HepG2 (cell line): ENCODE measurements at regions not wholly inside any gene's neighbourhood (a gene's known extent, or its start where the extent isn't known, plus 50 kb on each side); places are given as distances from the start of the nearest gene placed in this dataset.

Source experiments
- ATAC-seq: fragments of 200-7000 bp; cut with Tn5 transposase; 3 replicates; pipeline ENCODE4 v1.9.1; 2020; ENCODE audit warnings: mild to moderate bottlenecking, moderate library complexity
- BruUV-seq: library from RNA; stranded (reverse); fragments of 400-500 nt; replicated peaks from 2 replicates; lab custom pipeline; 2021; lab: Mats Ljungman, UMichigan
- CTCF ChIA-PET: fragments of 300-600 bp; formaldehyde crosslinking; extraction: SDS; loops from one replicate; lab custom pipeline; 2021; ENCODE audit warnings: low total read pairs, inconsistent platforms, low intra/inter-chr PET ratio; lab: Yijun Ruan, JAX
- POLR2A ChIA-PET: fragments of 350-600 bp; sonication (Branson Sonifier 250); formaldehyde crosslinking; loops from one replicate; lab custom pipeline; 2020; ENCODE audit warnings: antibody characterized with exemption, inconsistent platforms; lab: Yijun Ruan, JAX
- DNase-seq: peaks from one replicate; pipeline ENCODE4 v3.0.0-alpha.2; 2015; ENCODE audit warnings: low spot score
- FAIRE-seq: peaks from 3 replicates; lab custom pipeline; 2011; peaks lifted over from hg19 to GRCh38; lab: Jason Lieb, UNC
- H2AFZ ChIP-seq: one replicate; pipeline ENCODE4 v1.6.1; 2011; ENCODE audit warnings: low read length, inconsistent platforms
- H3K27ac ChIP-seq: fragments of 300-600 bp; 3 replicates; pipeline ENCODE4 v1.8.0; 2011; ENCODE audit warnings: mixed run types, mild to moderate bottlenecking, mixed read lengths, low read length, inconsistent platforms; ENCODE audit not compliant: insufficient read depth; ENCODE audit errors: extremely low read length
- H3K27me3 ChIP-seq, 2 experiments: fragments of 200-600 bp in 1 of 2; 2 replicates in 1 of 2; 3 replicates in 1 of 2; pipeline versions ENCODE4 v1.6.0 to v1.8.0; 2011; ENCODE audit warnings: low read length in 2 of 2, mild to moderate bottlenecking in 2 of 2, moderate library complexity in 2 of 2, inconsistent platforms in 1 of 2; ENCODE audit not compliant: insufficient read depth in 2 of 2, control insufficient read depth in 1 of 2
- H3K36me3 ChIP-seq, 2 experiments: fragments of 200-600 bp in 1 of 2; replicated peaks in 1 of 2; 2 replicates in 1 of 2; 3 replicates in 1 of 2; pipeline versions ENCODE4 v1.5.1 to v1.8.0; 2011; ENCODE audit warnings: low read length in 2 of 2, inconsistent platforms in 1 of 2; ENCODE audit not compliant: insufficient read depth in 2 of 2, control insufficient read depth in 1 of 2
- H3K4me1 ChIP-seq: 2 replicates; pipeline ENCODE4 v1.5.1; 2012; ENCODE audit warnings: low read length, inconsistent platforms; ENCODE audit not compliant: insufficient read depth
- H3K4me2 ChIP-seq: 2 replicates; pipeline ENCODE4 v1.6.0; 2011; ENCODE audit warnings: low read depth, low read length, inconsistent platforms
- H3K4me3 ChIP-seq, 3 experiments: fragments of 200-600 bp in 1 of 3; sonication (generic), shearing (Covaris generic) in 1 of 3; replicated peaks in 1 of 3; 2 replicates each; pipeline ENCODE4 v1.5.1; 2011 to 2016; ENCODE audit warnings: low read length in 3 of 3, inconsistent platforms in 2 of 3, low read depth in 2 of 3, mild to moderate bottlenecking in 2 of 3, control low read depth in 1 of 3, mixed read lengths in 1 of 3; ENCODE audit not compliant: insufficient read depth in 1 of 3
- H3K79me2 ChIP-seq: one replicate; pipeline ENCODE4 v1.6.1; 2011; ENCODE audit warnings: low read length, inconsistent platforms; ENCODE audit not compliant: insufficient read depth
- H3K9ac ChIP-seq: 2 replicates; pipeline ENCODE4 v1.6.0; 2011; ENCODE audit warnings: mild to moderate bottlenecking, low read depth, low read length, inconsistent platforms; ENCODE audit not compliant: insufficient read depth
- H3K9me3 ChIP-seq: 2 replicates; pipeline ENCODE4 v1.5.1; 2012; ENCODE audit warnings: mild to moderate bottlenecking, low read length
- H4K20me1 ChIP-seq: 2 replicates; pipeline ENCODE4 v1.6.0; 2011; ENCODE audit warnings: inconsistent platforms, mild to moderate bottlenecking, low read length, moderate library complexity; ENCODE audit not compliant: insufficient read depth
- EED ChIP-seq: sonication (generic); formaldehyde crosslinking; IDR thresholded peaks from 2 replicates; pipeline ENCODE4 v1.5.0; 2020; ENCODE audit warnings: mild to moderate bottlenecking, missing genetic modification reagents
- HIC2 ChIP-seq: sonication (generic); formaldehyde crosslinking; IDR thresholded peaks from 2 replicates; pipeline ENCODE4 v1.9.0; 2022; ENCODE audit warnings: low read depth, missing genetic modification reagents
- HOMEZ ChIP-seq: IDR thresholded peaks from 2 replicates; pipeline ENCODE4 v1.6.1; 2016; ENCODE audit warnings: low read depth
- SAFB2 ChIP-seq: sonication (generic); formaldehyde crosslinking; IDR thresholded peaks from 2 replicates; pipeline ENCODE4 v1.5.1; 2020; ENCODE audit warnings: missing genetic modification reagents, low read depth, mild to moderate bottlenecking, borderline replicate concordance
- SP2 ChIP-seq: sonication (generic); formaldehyde crosslinking; IDR thresholded peaks from 2 replicates; pipeline ENCODE4 v1.5.1; 2020; ENCODE audit warnings: mild to moderate bottlenecking, missing genetic modification reagents
- TARDBP ChIP-seq: sonication (generic); formaldehyde crosslinking; IDR thresholded peaks from 2 replicates; pipeline ENCODE4 v1.8.0; 2022; ENCODE audit warnings: mild to moderate bottlenecking, missing genetic modification reagents
- ZNF318 ChIP-seq: sonication (generic); formaldehyde crosslinking; IDR thresholded peaks from 2 replicates; pipeline ENCODE4 v1.4.0; 2020; ENCODE audit warnings: mild to moderate bottlenecking, missing genetic modification reagents
- ZNF720 ChIP-seq: sonication (generic); formaldehyde crosslinking; IDR thresholded peaks from 2 replicates; pipeline ENCODE4 v1.4.0; 2020; ENCODE audit warnings: missing genetic modification reagents
- WGBS: methylation state at CpG from one replicate; pipeline ENCODE4 v1.1.6; 2017; ENCODE audit warnings: low lambda C conversion rate; 5-methylcytosine and 5-hydroxymethylcytosine counted together
- in situ Hi-C: cut with HindIII; loops from 2 replicates; pipeline ENCODE4 v1.10.0; 2017; ENCODE audit warnings: low pct_unique_long_range_greater_than_20kb; ENCODE audit not compliant: extremely low pct_ligation_motif_present
- intact Hi-C: fragments of 100-400 bp; cut with micrococcal nuclease; formaldehyde crosslinking; loops from one replicate; pipeline ENCODE4 v1.10.0; 2022; ENCODE audit not compliant: unreplicated experiment

- H3K4me1 ChIP-seq: no peaks in the 10 kb centered on the region
- no peak overlapping the region for H3K27ac ChIP-seq
- no peak overlapping the region for H2AFZ ChIP-seq
- no peak for ATAC-seq
- in situ Hi-C loops: no loop called here
- CTCF ChIA-PET: no interaction called here
- H3K27me3 ChIP-seq: no peaks in the 10 kb centered on the region
- BruUV-seq: no TSS peak
- no peaks in the 10 kb centered on the region for H4K20me1 ChIP-seq
- no peak for FAIRE-seq
- no peak overlapping the region for H3K4me2 ChIP-seq
- DNase-seq: no peak
- intact Hi-C loops: no loop called here
- H3K79me2 ChIP-seq: no peaks in the 10 kb centered on the region
- no peak overlapping the region for H3K4me3 ChIP-seq
- TF ChIP-seq HOMEZ (CRISPR knock-in tag) (no peak), HIC2 (CRISPR knock-in tag) (no peak), SP2 (no peak), TARDBP (CRISPR knock-in tag) (no peak), EED (CRISPR knock-in tag) (no peak)
- no peaks in the 10 kb centered on the region for H3K9me3 ChIP-seq
- POLR2A ChIA-PET: no interaction called here
- no peaks in the 10 kb centered on the region for H3K36me3 ChIP-seq
- H3K9ac ChIP-seq: no peak overlapping the region
Observed at GRCh38 chr9:73863924-73864323, 633.2 kb upstream of the RORB start.

DNA sequence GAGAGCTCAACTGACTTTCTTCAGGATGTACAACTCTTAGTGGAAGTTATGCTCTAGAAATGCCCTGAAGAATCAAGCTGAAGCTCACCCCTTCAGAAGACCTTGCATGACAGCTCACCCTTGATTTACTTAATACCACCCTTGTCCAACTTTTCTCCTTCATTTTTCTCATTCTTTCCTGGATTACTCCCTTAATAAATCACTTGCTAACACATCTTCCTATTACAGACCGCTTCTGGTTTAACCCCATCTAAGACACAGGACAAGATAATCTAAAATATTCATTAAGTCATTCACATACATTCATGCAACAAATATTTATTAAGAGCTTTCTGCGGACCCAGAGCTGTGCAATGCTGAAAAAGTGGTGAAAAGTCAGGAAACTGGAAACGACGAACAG is 630.7 kb upstream of the RORB start:
- H3K9me3 ChIP-seq: no peaks in the 10 kb centered on the region
- H3K36me3 ChIP-seq: no peaks in the 10 kb centered on the region
- POLR2A ChIA-PET: no interaction called here
- H3K27ac ChIP-seq: no peak overlapping the region
- no peak overlapping the region for H2AFZ ChIP-seq
- 11% methylated on average over 4 of the region's 4 CpGs for WGBS
- H3K4me3 ChIP-seq: no peak overlapping the region
- CTCF ChIA-PET: no interaction called here
- H3K79me2 ChIP-seq: no peaks in the 10 kb centered on the region
- no peak overlapping the region for H3K9ac ChIP-seq
- intact Hi-C loops: no loop called here
- no peaks in the 10 kb centered on the region for H4K20me1 ChIP-seq
- no peaks in the 10 kb centered on the region for H3K4me1 ChIP-seq
- no peak for ATAC-seq
- no TSS peak for BruUV-seq
- FAIRE-seq: no peak
- H3K4me2 ChIP-seq: no peak overlapping the region
- in situ Hi-C loops: no loop called here
- no peak for DNase-seq
- no peaks in the 10 kb centered on the region for H3K27me3 ChIP-seq
- no peak for TF ChIP-seq SAFB2
- no peak for TF ChIP-seq ZNF318 (CRISPR knock-in tag)
- TF ChIP-seq ZNF720: no peak
